GM23338 (cell line): ENCODE measurements at regions not wholly inside any gene's neighbourhood (a gene's known extent, or its start where the extent isn't known, plus 50 kb on each side); places are given as distances from the start of the nearest gene placed in this dataset.
A peak's percentile ranks its signal among the peaks of the same experiment; 100 is the strongest.

ENCODE experiments used
- ATAC-seq: fragments of 200-7000 bp; cut with Tn5 transposase; 3 replicates; pipeline ENCODE4 v1.9.1; 2020
- DNase-seq: peaks from one replicate; pipeline ENCODE4 v3.0.0-alpha.2; 2015; ENCODE audit warnings: low spot score
- H2AFZ ChIP-seq: fragments of 200-600 bp; sonication (generic); 2 replicates; pipeline ENCODE4 v1.8.0; 2016; ENCODE audit warnings: antibody characterized with exemption, mild to moderate bottlenecking, moderate library complexity
- H3F3A ChIP-seq: fragments of 200-600 bp; sonication (generic); replicated peaks from 2 replicates; pipeline ENCODE4 v1.8.0; 2017; ENCODE audit warnings: antibody characterized with exemption, mixed run types, low read depth
- H3K27ac ChIP-seq: fragments of 200-600 bp; sonication (generic); 2 replicates; pipeline ENCODE4 v1.6.1; 2016; ENCODE audit warnings: low read depth
- H3K27me3 ChIP-seq: fragments of 200-600 bp; sonication (generic); 2 replicates; pipeline ENCODE4 v1.8.0; 2016; ENCODE audit warnings: mild to moderate bottlenecking, mixed run types, moderate library complexity; ENCODE audit not compliant: insufficient read depth
- H3K36me3 ChIP-seq: fragments of 200-600 bp; sonication (generic); 2 replicates; pipeline ENCODE4 v1.8.0; 2016; ENCODE audit warnings: mild to moderate bottlenecking; ENCODE audit not compliant: insufficient read depth
- H3K4me1 ChIP-seq: fragments of 200-600 bp; sonication (generic); 2 replicates; pipeline ENCODE4 v1.8.0; 2016; ENCODE audit warnings: mild to moderate bottlenecking, moderate library complexity; ENCODE audit not compliant: insufficient read depth
- H3K4me2 ChIP-seq: fragments of 200-600 bp; sonication (generic); 2 replicates; pipeline ENCODE4 v1.7.1; 2017; ENCODE audit warnings: mixed run types
- H3K4me3 ChIP-seq: fragments of 200-600 bp; sonication (generic); 2 replicates; pipeline ENCODE4 v1.6.1; 2016; ENCODE audit warnings: mixed run types
- H3K79me2 ChIP-seq: fragments of 200-600 bp; sonication (generic); replicated peaks from 2 replicates; pipeline ENCODE4 v1.8.0; 2017; ENCODE audit warnings: mild to moderate bottlenecking; ENCODE audit not compliant: insufficient read depth
- H3K9me2 ChIP-seq: fragments of 200-600 bp; sonication (generic); 2 replicates; pipeline ENCODE4 v1.8.0; 2017; ENCODE audit not compliant: insufficient read depth
- H4K20me1 ChIP-seq: fragments of 200-600 bp; sonication (generic); replicated peaks from 2 replicates; pipeline ENCODE4 v1.8.0; 2017; ENCODE audit warnings: mild to moderate bottlenecking; ENCODE audit not compliant: insufficient read depth
- H3K27ac Mint-ChIP-seq: 2 replicates; pipeline ENCODE4 v1.8.0; 2020; ENCODE audit warnings: inconsistent platforms, mild to moderate bottlenecking, moderate library complexity, mixed read lengths
- H3K27me3 Mint-ChIP-seq: 3 replicates; pipeline ENCODE4 v1.8.0; 2022; ENCODE audit warnings: low read depth, mild to moderate bottlenecking, moderate library complexity, mixed read lengths, inconsistent platforms; ENCODE audit not compliant: insufficient read depth, poor library complexity
- H3K36me3 Mint-ChIP-seq: 3 replicates; pipeline ENCODE4 v1.8.0; 2021; ENCODE audit warnings: low read depth, mild to moderate bottlenecking, inconsistent platforms, moderate library complexity, mixed read lengths
- H3K4me1 Mint-ChIP-seq: 3 replicates; pipeline ENCODE4 v1.8.0; 2020; ENCODE audit warnings: mild to moderate bottlenecking, inconsistent platforms, mixed read lengths
- H3K4me3 Mint-ChIP-seq: 3 replicates; pipeline ENCODE4 v1.8.0; 2021; ENCODE audit warnings: moderate library complexity, mild to moderate bottlenecking, inconsistent platforms, mixed read lengths
- H3K9me3 Mint-ChIP-seq: 3 replicates; pipeline ENCODE4 v1.8.0; 2020; ENCODE audit warnings: moderate library complexity, mild to moderate bottlenecking, inconsistent platforms, mixed read lengths
- CREB1 ChIP-seq: fragments of 250-450 bp; sonication (Bioruptor Pico); IDR thresholded peaks from 2 replicates; pipeline ENCODE4 v1.5.0; 2020; ENCODE audit warnings: low read depth, mild to moderate bottlenecking, moderate library complexity
- EZH2 ChIP-seq: fragments of 200-600 bp; sonication (generic); IDR thresholded peaks from one replicate; pipeline ENCODE4 v1.8.0; 2017; ENCODE audit warnings: antibody characterized with exemption, mild to moderate bottlenecking, low read depth; ENCODE audit not compliant: unreplicated experiment
- NANOG ChIP-seq: IDR thresholded peaks from 2 replicates; pipeline ENCODE4 v1.6.1; 2016; ENCODE audit warnings: antibody characterized with exemption, borderline replicate concordance
- ZNF114 ChIP-seq: fragments of 250-450 bp; sonication (Bioruptor Pico); IDR thresholded peaks from 2 replicates; pipeline ENCODE4 v1.5.0; 2020; ENCODE audit warnings: mild to moderate bottlenecking, moderate library complexity
- ZNF331 ChIP-seq: fragments of 250-450 bp; sonication (Bioruptor Pico); IDR thresholded peaks from 2 replicates; pipeline ENCODE4 v1.5.0; 2020; ENCODE audit warnings: low read depth, mild to moderate bottlenecking, moderate library complexity
- TF ChIP-seq, protein P1 (sequence below): IDR thresholded peaks from 2 replicates; pipeline ENCODE4 v1.6.1; 2016; ENCODE audit warnings: antibody characterized with exemption
- TF ChIP-seq, protein P2 (sequence below): IDR thresholded peaks from one replicate; pipeline ENCODE4 v1.6.1; 2018; ENCODE audit warnings: antibody characterized with exemption; ENCODE audit not compliant: unreplicated experiment
- TF ChIP-seq, protein P3 (sequence below): fragments of 250-450 bp; sonication (Bioruptor Pico); IDR thresholded peaks from 2 replicates; pipeline ENCODE4 v1.5.0; 2020; ENCODE audit warnings: mild to moderate bottlenecking, moderate library complexity
- TF ChIP-seq, protein P4 (sequence below), 2 experiments: fragments of 200-600 bp in 1 of 2; sonication (generic) in 1 of 2; conservative IDR thresholded peaks; 2 replicates each; pipeline versions ENCODE4 v1.5.1 to v1.6.1; 2016 to 2017; ENCODE audit warnings: antibody characterized with exemption in 2 of 2, low read depth in 2 of 2, mild to moderate bottlenecking in 2 of 2, moderate library complexity in 1 of 2

DNA sequence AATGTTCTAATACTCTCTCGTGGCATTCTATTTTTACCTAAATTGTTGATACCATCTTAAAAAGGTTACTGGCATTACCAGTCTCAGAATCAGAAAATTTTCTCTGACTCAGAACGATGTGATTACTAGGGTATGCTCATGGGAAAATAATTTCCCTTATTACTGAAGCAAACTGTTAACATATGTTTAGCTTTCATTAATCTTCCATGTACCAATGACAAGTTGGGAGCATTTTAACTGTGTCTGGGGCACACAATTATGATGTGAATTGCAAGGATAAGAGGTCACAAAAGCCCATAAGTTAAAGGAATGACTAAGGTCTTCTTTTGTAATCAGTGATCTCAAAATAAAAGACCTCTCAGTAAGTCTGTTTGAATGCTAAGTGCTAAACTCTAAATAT, 1254.6 kb downstream of the PCDH18 start (continued):
- TF ChIP-seq, protein P1, sequence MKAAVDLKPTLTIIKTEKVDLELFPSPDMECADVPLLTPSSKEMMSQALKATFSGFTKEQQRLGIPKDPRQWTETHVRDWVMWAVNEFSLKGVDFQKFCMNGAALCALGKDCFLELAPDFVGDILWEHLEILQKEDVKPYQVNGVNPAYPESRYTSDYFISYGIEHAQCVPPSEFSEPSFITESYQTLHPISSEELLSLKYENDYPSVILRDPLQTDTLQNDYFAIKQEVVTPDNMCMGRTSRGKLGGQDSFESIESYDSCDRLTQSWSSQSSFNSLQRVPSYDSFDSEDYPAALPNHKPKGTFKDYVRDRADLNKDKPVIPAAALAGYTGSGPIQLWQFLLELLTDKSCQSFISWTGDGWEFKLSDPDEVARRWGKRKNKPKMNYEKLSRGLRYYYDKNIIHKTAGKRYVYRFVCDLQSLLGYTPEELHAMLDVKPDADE = no peak
- TF ChIP-seq EZH2 (no peak), CREB1 (CRISPR knock-in tag) (no peak), ZNF331 (CRISPR knock-in tag) (no peak), NANOG (no peak; the same call in 1 of the 2 replicates), ZNF114 (CRISPR knock-in tag) (no peak)
- TF ChIP-seq, protein P2, sequence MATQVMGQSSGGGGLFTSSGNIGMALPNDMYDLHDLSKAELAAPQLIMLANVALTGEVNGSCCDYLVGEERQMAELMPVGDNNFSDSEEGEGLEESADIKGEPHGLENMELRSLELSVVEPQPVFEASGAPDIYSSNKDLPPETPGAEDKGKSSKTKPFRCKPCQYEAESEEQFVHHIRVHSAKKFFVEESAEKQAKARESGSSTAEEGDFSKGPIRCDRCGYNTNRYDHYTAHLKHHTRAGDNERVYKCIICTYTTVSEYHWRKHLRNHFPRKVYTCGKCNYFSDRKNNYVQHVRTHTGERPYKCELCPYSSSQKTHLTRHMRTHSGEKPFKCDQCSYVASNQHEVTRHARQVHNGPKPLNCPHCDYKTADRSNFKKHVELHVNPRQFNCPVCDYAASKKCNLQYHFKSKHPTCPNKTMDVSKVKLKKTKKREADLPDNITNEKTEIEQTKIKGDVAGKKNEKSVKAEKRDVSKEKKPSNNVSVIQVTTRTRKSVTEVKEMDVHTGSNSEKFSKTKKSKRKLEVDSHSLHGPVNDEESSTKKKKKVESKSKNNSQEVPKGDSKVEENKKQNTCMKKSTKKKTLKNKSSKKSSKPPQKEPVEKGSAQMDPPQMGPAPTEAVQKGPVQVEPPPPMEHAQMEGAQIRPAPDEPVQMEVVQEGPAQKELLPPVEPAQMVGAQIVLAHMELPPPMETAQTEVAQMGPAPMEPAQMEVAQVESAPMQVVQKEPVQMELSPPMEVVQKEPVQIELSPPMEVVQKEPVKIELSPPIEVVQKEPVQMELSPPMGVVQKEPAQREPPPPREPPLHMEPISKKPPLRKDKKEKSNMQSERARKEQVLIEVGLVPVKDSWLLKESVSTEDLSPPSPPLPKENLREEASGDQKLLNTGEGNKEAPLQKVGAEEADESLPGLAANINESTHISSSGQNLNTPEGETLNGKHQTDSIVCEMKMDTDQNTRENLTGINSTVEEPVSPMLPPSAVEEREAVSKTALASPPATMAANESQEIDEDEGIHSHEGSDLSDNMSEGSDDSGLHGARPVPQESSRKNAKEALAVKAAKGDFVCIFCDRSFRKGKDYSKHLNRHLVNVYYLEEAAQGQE = no peak

DNA sequence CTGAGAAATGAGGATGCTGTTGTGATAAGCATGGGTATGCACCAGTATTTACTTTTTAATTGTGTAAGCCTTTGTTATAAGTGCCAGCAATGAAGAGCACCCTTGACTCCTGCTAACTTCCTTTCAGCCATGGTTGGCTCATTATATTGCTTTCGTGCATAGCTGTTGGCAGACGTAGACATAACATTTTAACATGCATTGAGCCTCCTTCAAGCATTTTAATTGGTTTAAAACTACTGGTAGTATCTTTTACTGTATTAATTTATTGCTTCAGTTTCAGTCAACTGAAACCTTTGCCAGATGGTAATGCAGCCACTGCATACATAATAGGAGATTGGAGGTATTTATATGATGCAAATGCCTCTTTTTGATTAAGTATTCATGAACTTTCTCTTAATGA, 1285.4 kb downstream of the PCDH18 start:
- Histone ChIP-seq H4K20me1 (no peaks in the 10 kb centered on the region), H2AFZ (no peak overlapping the region), H3K36me3 (no peaks in the 10 kb centered on the region), H3K27ac (no peak overlapping the region), H3K9me2 (0 out of 2 replicates have a peak, but pooled peaks cover 3% of the 10 kb centered on the region), H3K27me3 (no peaks in the 10 kb centered on the region), H3K4me2 (0 out of 2 replicates have a peak overlapping the region, but pooled peaks have one; percentile 7), H3K4me1 (peaks cover 8% of the 10 kb centered on the region; the same call in 1 of the 2 replicates), H3K79me2 (no peaks in the 10 kb centered on the region), H3F3A (no peaks in the 10 kb centered on the region), H3K4me3 (no peak overlapping the region)
- no peak for DNase-seq
- H3K27ac Mint-ChIP-seq = no peak overlapping the region
- no peaks in the 10 kb centered on the region; the same call in 2 of the 3 replicates for H3K36me3 Mint-ChIP-seq
- H3K4me3 Mint-ChIP-seq = no peak overlapping the region
- H3K9me3 Mint-ChIP-seq = no peaks in the 10 kb centered on the region
- peaks cover 7% of the 10 kb centered on the region; the same call in 2 of the 3 replicates for H3K4me1 Mint-ChIP-seq
- no peak for TF ChIP-seq NANOG
- no peak for TF ChIP-seq ZNF331 (CRISPR knock-in tag)
- TF ChIP-seq, protein P1 = no peak
- TF ChIP-seq ZNF114 (CRISPR knock-in tag) = no peak
- TF ChIP-seq, protein P3, sequence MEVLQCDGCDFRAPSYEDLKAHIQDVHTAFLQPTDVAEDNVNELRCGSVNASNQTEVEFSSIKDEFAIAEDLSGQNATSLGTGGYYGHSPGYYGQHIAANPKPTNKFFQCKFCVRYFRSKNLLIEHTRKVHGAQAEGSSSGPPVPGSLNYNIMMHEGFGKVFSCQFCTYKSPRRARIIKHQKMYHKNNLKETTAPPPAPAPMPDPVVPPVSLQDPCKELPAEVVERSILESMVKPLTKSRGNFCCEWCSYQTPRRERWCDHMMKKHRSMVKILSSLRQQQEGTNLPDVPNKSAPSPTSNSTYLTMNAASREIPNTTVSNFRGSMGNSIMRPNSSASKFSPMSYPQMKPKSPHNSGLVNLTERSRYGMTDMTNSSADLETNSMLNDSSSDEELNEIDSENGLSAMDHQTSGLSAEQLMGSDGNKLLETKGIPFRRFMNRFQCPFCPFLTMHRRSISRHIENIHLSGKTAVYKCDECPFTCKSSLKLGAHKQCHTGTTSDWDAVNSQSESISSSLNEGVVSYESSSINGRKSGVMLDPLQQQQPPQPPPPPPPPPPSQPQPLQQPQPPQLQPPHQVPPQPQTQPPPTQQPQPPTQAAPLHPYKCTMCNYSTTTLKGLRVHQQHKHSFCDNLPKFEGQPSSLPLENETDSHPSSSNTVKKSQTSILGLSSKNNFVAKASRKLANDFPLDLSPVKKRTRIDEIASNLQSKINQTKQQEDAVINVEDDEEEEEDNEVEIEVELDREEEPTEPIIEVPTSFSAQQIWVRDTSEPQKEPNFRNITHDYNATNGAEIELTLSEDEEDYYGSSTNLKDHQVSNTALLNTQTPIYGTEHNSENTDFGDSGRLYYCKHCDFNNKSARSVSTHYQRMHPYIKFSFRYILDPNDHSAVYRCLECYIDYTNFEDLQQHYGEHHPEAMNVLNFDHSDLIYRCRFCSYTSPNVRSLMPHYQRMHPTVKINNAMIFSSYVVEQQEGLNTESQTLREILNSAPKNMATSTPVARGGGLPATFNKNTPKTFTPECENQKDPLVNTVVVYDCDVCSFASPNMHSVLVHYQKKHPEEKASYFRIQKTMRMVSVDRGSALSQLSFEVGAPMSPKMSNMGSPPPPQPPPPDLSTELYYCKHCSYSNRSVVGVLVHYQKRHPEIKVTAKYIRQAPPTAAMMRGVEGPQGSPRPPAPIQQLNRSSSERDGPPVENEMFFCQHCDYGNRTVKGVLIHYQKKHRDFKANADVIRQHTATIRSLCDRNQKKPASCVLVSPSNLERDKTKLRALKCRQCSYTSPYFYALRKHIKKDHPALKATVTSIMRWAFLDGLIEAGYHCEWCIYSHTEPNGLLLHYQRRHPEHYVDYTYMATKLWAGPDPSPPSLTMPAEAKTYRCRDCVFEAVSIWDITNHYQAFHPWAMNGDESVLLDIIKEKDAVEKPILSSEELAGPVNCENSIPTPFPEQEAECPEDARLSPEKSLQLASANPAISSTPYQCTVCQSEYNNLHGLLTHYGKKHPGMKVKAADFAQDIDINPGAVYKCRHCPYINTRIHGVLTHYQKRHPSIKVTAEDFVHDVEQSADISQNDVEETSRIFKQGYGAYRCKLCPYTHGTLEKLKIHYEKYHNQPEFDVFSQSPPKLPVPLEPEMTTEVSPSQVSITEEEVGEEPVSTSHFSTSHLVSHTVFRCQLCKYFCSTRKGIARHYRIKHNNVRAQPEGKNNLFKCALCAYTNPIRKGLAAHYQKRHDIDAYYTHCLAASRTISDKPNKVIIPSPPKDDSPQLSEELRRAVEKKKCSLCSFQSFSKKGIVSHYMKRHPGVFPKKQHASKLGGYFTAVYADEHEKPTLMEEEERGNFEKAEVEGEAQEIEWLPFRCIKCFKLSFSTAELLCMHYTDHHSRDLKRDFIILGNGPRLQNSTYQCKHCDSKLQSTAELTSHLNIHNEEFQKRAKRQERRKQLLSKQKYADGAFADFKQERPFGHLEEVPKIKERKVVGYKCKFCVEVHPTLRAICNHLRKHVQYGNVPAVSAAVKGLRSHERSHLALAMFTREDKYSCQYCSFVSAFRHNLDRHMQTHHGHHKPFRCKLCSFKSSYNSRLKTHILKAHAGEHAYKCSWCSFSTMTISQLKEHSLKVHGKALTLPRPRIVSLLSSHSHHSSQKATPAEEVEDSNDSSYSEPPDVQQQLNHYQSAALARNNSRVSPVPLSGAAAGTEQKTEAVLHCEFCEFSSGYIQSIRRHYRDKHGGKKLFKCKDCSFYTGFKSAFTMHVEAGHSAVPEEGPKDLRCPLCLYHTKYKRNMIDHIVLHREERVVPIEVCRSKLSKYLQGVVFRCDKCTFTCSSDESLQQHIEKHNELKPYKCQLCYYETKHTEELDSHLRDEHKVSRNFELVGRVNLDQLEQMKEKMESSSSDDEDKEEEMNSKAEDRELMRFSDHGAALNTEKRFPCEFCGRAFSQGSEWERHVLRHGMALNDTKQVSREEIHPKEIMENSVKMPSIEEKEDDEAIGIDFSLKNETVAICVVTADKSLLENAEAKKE = no peak
- TF ChIP-seq, protein P4, sequence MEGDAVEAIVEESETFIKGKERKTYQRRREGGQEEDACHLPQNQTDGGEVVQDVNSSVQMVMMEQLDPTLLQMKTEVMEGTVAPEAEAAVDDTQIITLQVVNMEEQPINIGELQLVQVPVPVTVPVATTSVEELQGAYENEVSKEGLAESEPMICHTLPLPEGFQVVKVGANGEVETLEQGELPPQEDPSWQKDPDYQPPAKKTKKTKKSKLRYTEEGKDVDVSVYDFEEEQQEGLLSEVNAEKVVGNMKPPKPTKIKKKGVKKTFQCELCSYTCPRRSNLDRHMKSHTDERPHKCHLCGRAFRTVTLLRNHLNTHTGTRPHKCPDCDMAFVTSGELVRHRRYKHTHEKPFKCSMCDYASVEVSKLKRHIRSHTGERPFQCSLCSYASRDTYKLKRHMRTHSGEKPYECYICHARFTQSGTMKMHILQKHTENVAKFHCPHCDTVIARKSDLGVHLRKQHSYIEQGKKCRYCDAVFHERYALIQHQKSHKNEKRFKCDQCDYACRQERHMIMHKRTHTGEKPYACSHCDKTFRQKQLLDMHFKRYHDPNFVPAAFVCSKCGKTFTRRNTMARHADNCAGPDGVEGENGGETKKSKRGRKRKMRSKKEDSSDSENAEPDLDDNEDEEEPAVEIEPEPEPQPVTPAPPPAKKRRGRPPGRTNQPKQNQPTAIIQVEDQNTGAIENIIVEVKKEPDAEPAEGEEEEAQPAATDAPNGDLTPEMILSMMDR (conservative IDR thresholded peaks at IDR 0.05; ENCODE audit: low read depth in 2 of 2) = no peak
- TF ChIP-seq CREB1 (CRISPR knock-in tag) = no peak
- no peak for TF ChIP-seq EZH2
- ATAC-seq = no peak
- H3K27me3 Mint-ChIP-seq = no peaks in the 10 kb centered on the region
